GM23338 (cell line): ENCODE measurements at regions not wholly inside any gene's neighbourhood (a gene's known extent, or its start where the extent isn't known, plus 50 kb on each side); places are given as distances from the start of the nearest gene placed in this dataset.

Source experiments
- ATAC-seq: fragments of 200-7000 bp; cut with Tn5 transposase; 3 replicates; pipeline ENCODE4 v1.9.1; 2020
- DNase-seq: peaks from one replicate; pipeline ENCODE4 v3.0.0-alpha.2; 2015; ENCODE audit warnings: low spot score
- H2AFZ ChIP-seq: fragments of 200-600 bp; sonication (generic); 2 replicates; pipeline ENCODE4 v1.8.0; 2016; ENCODE audit warnings: antibody characterized with exemption, mild to moderate bottlenecking, moderate library complexity
- H3F3A ChIP-seq: fragments of 200-600 bp; sonication (generic); replicated peaks from 2 replicates; pipeline ENCODE4 v1.8.0; 2017; ENCODE audit warnings: antibody characterized with exemption, mixed run types, low read depth
- H3K27ac ChIP-seq: fragments of 200-600 bp; sonication (generic); 2 replicates; pipeline ENCODE4 v1.6.1; 2016; ENCODE audit warnings: low read depth
- H3K27me3 ChIP-seq: fragments of 200-600 bp; sonication (generic); 2 replicates; pipeline ENCODE4 v1.8.0; 2016; ENCODE audit warnings: mild to moderate bottlenecking, mixed run types, moderate library complexity; ENCODE audit not compliant: insufficient read depth
- H3K36me3 ChIP-seq: fragments of 200-600 bp; sonication (generic); 2 replicates; pipeline ENCODE4 v1.8.0; 2016; ENCODE audit warnings: mild to moderate bottlenecking; ENCODE audit not compliant: insufficient read depth
- H3K4me1 ChIP-seq: fragments of 200-600 bp; sonication (generic); 2 replicates; pipeline ENCODE4 v1.8.0; 2016; ENCODE audit warnings: mild to moderate bottlenecking, moderate library complexity; ENCODE audit not compliant: insufficient read depth
- H3K4me2 ChIP-seq: fragments of 200-600 bp; sonication (generic); 2 replicates; pipeline ENCODE4 v1.7.1; 2017; ENCODE audit warnings: mixed run types
- H3K4me3 ChIP-seq: fragments of 200-600 bp; sonication (generic); 2 replicates; pipeline ENCODE4 v1.6.1; 2016; ENCODE audit warnings: mixed run types
- H3K79me2 ChIP-seq: fragments of 200-600 bp; sonication (generic); replicated peaks from 2 replicates; pipeline ENCODE4 v1.8.0; 2017; ENCODE audit warnings: mild to moderate bottlenecking; ENCODE audit not compliant: insufficient read depth
- H3K9me2 ChIP-seq: fragments of 200-600 bp; sonication (generic); 2 replicates; pipeline ENCODE4 v1.8.0; 2017; ENCODE audit not compliant: insufficient read depth
- H4K20me1 ChIP-seq: fragments of 200-600 bp; sonication (generic); replicated peaks from 2 replicates; pipeline ENCODE4 v1.8.0; 2017; ENCODE audit warnings: mild to moderate bottlenecking; ENCODE audit not compliant: insufficient read depth
- H3K27ac Mint-ChIP-seq: 2 replicates; pipeline ENCODE4 v1.8.0; 2020; ENCODE audit warnings: inconsistent platforms, mild to moderate bottlenecking, moderate library complexity, mixed read lengths
- H3K27me3 Mint-ChIP-seq: 3 replicates; pipeline ENCODE4 v1.8.0; 2022; ENCODE audit warnings: low read depth, mild to moderate bottlenecking, moderate library complexity, mixed read lengths, inconsistent platforms; ENCODE audit not compliant: insufficient read depth, poor library complexity
- H3K36me3 Mint-ChIP-seq: 3 replicates; pipeline ENCODE4 v1.8.0; 2021; ENCODE audit warnings: low read depth, mild to moderate bottlenecking, inconsistent platforms, moderate library complexity, mixed read lengths
- H3K4me1 Mint-ChIP-seq: 3 replicates; pipeline ENCODE4 v1.8.0; 2020; ENCODE audit warnings: mild to moderate bottlenecking, inconsistent platforms, mixed read lengths
- H3K4me3 Mint-ChIP-seq: 3 replicates; pipeline ENCODE4 v1.8.0; 2021; ENCODE audit warnings: moderate library complexity, mild to moderate bottlenecking, inconsistent platforms, mixed read lengths
- H3K9me3 Mint-ChIP-seq: 3 replicates; pipeline ENCODE4 v1.8.0; 2020; ENCODE audit warnings: moderate library complexity, mild to moderate bottlenecking, inconsistent platforms, mixed read lengths
- CREB1 ChIP-seq: fragments of 250-450 bp; sonication (Bioruptor Pico); IDR thresholded peaks from 2 replicates; pipeline ENCODE4 v1.5.0; 2020; ENCODE audit warnings: low read depth, mild to moderate bottlenecking, moderate library complexity
- CTCF ChIP-seq, 2 experiments: fragments of 200-600 bp in 1 of 2; sonication (generic) in 1 of 2; conservative IDR thresholded peaks; 2 replicates each; pipeline versions ENCODE4 v1.5.1 to v1.6.1; 2016 to 2017; ENCODE audit warnings: antibody characterized with exemption in 2 of 2, low read depth in 2 of 2, mild to moderate bottlenecking in 2 of 2, moderate library complexity in 1 of 2
- ETS1 ChIP-seq: IDR thresholded peaks from 2 replicates; pipeline ENCODE4 v1.6.1; 2016; ENCODE audit warnings: antibody characterized with exemption
- EZH2 ChIP-seq: fragments of 200-600 bp; sonication (generic); IDR thresholded peaks from one replicate; pipeline ENCODE4 v1.8.0; 2017; ENCODE audit warnings: antibody characterized with exemption, mild to moderate bottlenecking, low read depth; ENCODE audit not compliant: unreplicated experiment
- EZH2phosphoT487 ChIP-seq: fragments of 200-600 bp; sonication (generic); IDR thresholded peaks from one replicate; pipeline ENCODE4 v1.8.1; 2018; ENCODE audit warnings: antibody characterized with exemption; ENCODE audit not compliant: unreplicated experiment
- JUNB ChIP-seq: IDR thresholded peaks from one replicate; pipeline ENCODE4 v1.6.1; 2016; ENCODE audit warnings: antibody characterized with exemption; ENCODE audit not compliant: unreplicated experiment
- NANOG ChIP-seq: IDR thresholded peaks from 2 replicates; pipeline ENCODE4 v1.6.1; 2016; ENCODE audit warnings: antibody characterized with exemption, borderline replicate concordance
- POLR2AphosphoS5 ChIP-seq: IDR thresholded peaks from 2 replicates; pipeline ENCODE4 v1.6.1; 2016; ENCODE audit warnings: antibody characterized with exemption, low read depth
- STAT1 ChIP-seq: IDR thresholded peaks from one replicate; pipeline ENCODE4 v1.6.1; 2016; ENCODE audit warnings: antibody characterized with exemption; ENCODE audit not compliant: unreplicated experiment
- ZNF114 ChIP-seq: fragments of 250-450 bp; sonication (Bioruptor Pico); IDR thresholded peaks from 2 replicates; pipeline ENCODE4 v1.5.0; 2020; ENCODE audit warnings: mild to moderate bottlenecking, moderate library complexity
- ZNF462 ChIP-seq: fragments of 250-450 bp; sonication (Bioruptor Pico); IDR thresholded peaks from 2 replicates; pipeline ENCODE4 v1.5.0; 2020; ENCODE audit warnings: mild to moderate bottlenecking, moderate library complexity

GRCh38 chr3:167012691-167013090, 367.4 kb downstream of the ZBBX start:
- H3K9me2 ChIP-seq: peaks cover 5% of the 10 kb centered on the region; the same call in 1 of the 2 replicates
- no peaks in the 10 kb centered on the region for H3F3A ChIP-seq
- H3K4me3 Mint-ChIP-seq: no peak overlapping the region
- no peak overlapping the region for H2AFZ ChIP-seq
- peaks cover 11% of the 10 kb centered on the region; the same call in 2 of the 3 replicates for H3K9me3 Mint-ChIP-seq
- no peak for TF ChIP-seq JUNB
- TF ChIP-seq CREB1 (CRISPR knock-in tag): no peak
- no peak for TF ChIP-seq EZH2phosphoT487
- no peak for TF ChIP-seq NANOG
- no peak for TF ChIP-seq ZNF114 (CRISPR knock-in tag)
- TF ChIP-seq STAT1: no peak
- DNase-seq (no peak), ATAC-seq (no peak)
- no peaks in the 10 kb centered on the region for H3K4me1 ChIP-seq
- H3K79me2 ChIP-seq: no peaks in the 10 kb centered on the region
- no peaks in the 10 kb centered on the region for H3K27me3 ChIP-seq
- H3K27ac Mint-ChIP-seq: no peak overlapping the region
- H3K27ac ChIP-seq: no peak overlapping the region
- H3K4me1 Mint-ChIP-seq: no peaks in the 10 kb centered on the region
- H3K4me2 ChIP-seq: no peak overlapping the region
- H4K20me1 ChIP-seq: no peaks in the 10 kb centered on the region
- H3K27me3 Mint-ChIP-seq: peaks cover 2% of the 10 kb centered on the region
- 0 out of 3 replicates have a peak, but pooled peaks cover 2% of the 10 kb centered on the region for H3K36me3 Mint-ChIP-seq
- H3K36me3 ChIP-seq: no peaks in the 10 kb centered on the region
- H3K4me3 ChIP-seq: no peak overlapping the region

- Mint-ChIP-seq H3K36me3 (0 out of 3 replicates have a peak, but pooled peaks cover 2% of the 10 kb centered on the region), H3K27ac (no peak overlapping the region), H3K27me3 (no peaks in the 10 kb centered on the region), H3K4me1 (no peaks in the 10 kb centered on the region), H3K9me3 (peaks cover 8% of the 10 kb centered on the region; the same call in 2 of the 3 replicates), H3K4me3 (no peak overlapping the region)
- H3K79me2 ChIP-seq: no peaks in the 10 kb centered on the region
- H3K4me3 ChIP-seq: no peak overlapping the region
- H4K20me1 ChIP-seq: no peaks in the 10 kb centered on the region
- no peak overlapping the region for H3K27ac ChIP-seq
- H3K4me2 ChIP-seq: no peak overlapping the region
- H3F3A ChIP-seq: no peaks in the 10 kb centered on the region
- H3K4me1 ChIP-seq: no peaks in the 10 kb centered on the region
- H3K36me3 ChIP-seq: no peaks in the 10 kb centered on the region
- peaks cover 5% of the 10 kb centered on the region; the same call in 1 of the 2 replicates for H3K9me2 ChIP-seq
- no peaks in the 10 kb centered on the region for H3K27me3 ChIP-seq
- ATAC-seq (no peak), DNase-seq (no peak)
- no peak overlapping the region for H2AFZ ChIP-seq
- TF ChIP-seq EZH2 (no peak), ZNF114 (CRISPR knock-in tag) (no peak), JUNB (no peak), CTCF (conservative IDR thresholded peaks at IDR 0.05; ENCODE audit: low read depth in 2 of 2) (no peak), STAT1 (no peak), ETS1 (no peak), CREB1 (CRISPR knock-in tag) (no peak), NANOG (no peak), EZH2phosphoT487 (no peak), ZNF462 (CRISPR knock-in tag) (no peak), POLR2AphosphoS5 (no peak)
Measured at GRCh38 chr3:167008791-167009190, 371.3 kb downstream of the ZBBX start.
